Kidney (tissue), 13 donors: ENCODE measurements at regions not wholly inside any gene's neighbourhood (a gene's known extent, or its start where the extent isn't known, plus 50 kb on each side); places are given as distances from the start of the nearest gene placed in this dataset.
"Not testable (repeated sequence)": the region's sequence is repeated elsewhere in the genome, so short reads cannot be mapped to it uniquely, and the experiment has no call there.

Experiments used
- DNase-seq, 5 donors: peaks; one replicate each; pipeline ENCODE4 v3.0.0-alpha.2; 2013 to 2020
- FAIRE-seq: peaks from 2 replicates; lab custom pipeline; 2012; peaks lifted over from hg19 to GRCh38; lab: Jason Lieb, UNC
- H3K27ac ChIP-seq, 2 donors: one replicate each; pipeline ENCODE4 v1.7.0; 2013; ENCODE audit warnings: low read depth in 2 of 2, low read length in 2 of 2, inconsistent platforms in 1 of 2
- H3K27me3 ChIP-seq: one replicate; pipeline ENCODE4 v1.7.1; 2013; ENCODE audit warnings: low read length, inconsistent platforms; ENCODE audit not compliant: control insufficient read depth, insufficient read depth
- H3K36me3 ChIP-seq, 3 donors: one replicate each; pipeline versions ENCODE4 v1.7.0 to v1.7.1; 2013; ENCODE audit warnings: low read length in 3 of 3, control low read depth in 1 of 3, inconsistent platforms in 1 of 3; ENCODE audit not compliant: insufficient read depth in 3 of 3, control insufficient read depth in 2 of 3
- H3K4me1 ChIP-seq, 3 donors: one replicate each; pipeline versions ENCODE4 v1.7.0 to v1.7.1; 2013; ENCODE audit warnings: low read length in 3 of 3, inconsistent platforms in 1 of 3, low read depth in 1 of 3; ENCODE audit not compliant: control insufficient read depth in 2 of 3, insufficient read depth in 2 of 3
- H3K4me3 ChIP-seq, 3 donors: one replicate each; pipeline versions ENCODE4 v1.7.0 to v1.8.1; 2013; ENCODE audit warnings: low read length in 3 of 3, control low read depth in 1 of 3, inconsistent platforms in 1 of 3
- H3K9ac ChIP-seq, 3 donors: one replicate each; pipeline versions ENCODE4 v1.7.0 to v1.7.1; 2013; ENCODE audit warnings: low read length in 3 of 3, control low read depth in 1 of 3, inconsistent platforms in 1 of 3
- H3K9me3 ChIP-seq, 3 donors: one replicate each; pipeline versions ENCODE4 v1.7.0 to v1.7.1; 2013; ENCODE audit warnings: low read length in 3 of 3, control low read depth in 1 of 3, inconsistent platforms in 1 of 3; ENCODE audit not compliant: control insufficient read depth in 2 of 3, insufficient read depth in 1 of 3
- CTCF ChIP-seq: IDR thresholded peaks from 3 replicates; pipeline ENCODE4 v1.5.1; 2012; ENCODE audit warnings: mild to moderate bottlenecking, moderate library complexity, borderline replicate concordance; ENCODE audit not compliant: insufficient read depth; ENCODE audit errors: extremely low read depth
- intact Hi-C: fragments of 100-400 bp; cut with DNase I; formaldehyde crosslinking; loops from one replicate; pipeline ENCODE4 v1.11.1; 2022
- donor health status: control.
- donor health status: control.
- donor health status: control.
- donor health status: control.
- donor health status: control.
- donor health status: DM: yes; HTN: yes; CAD: no.
- donor health status: Normal renal cell carcinoma (clear cell type).

GRCh38 chr15:31504462-31504839 is 177.8 kb downstream of the KLF13 start:
- intact Hi-C loops: no loop called here
- FAIRE-seq: no peak

GRCh38 chr15:31507573-31507972 is 180.9 kb downstream of the KLF13 start:
- H3K9ac ChIP-seq, DNase-seq, FAIRE-seq, intact Hi-C loops, H3K27ac ChIP-seq, H3K4me3 ChIP-seq, H3K27me3 ChIP-seq, H3K36me3 ChIP-seq, H3K9me3 ChIP-seq, H3K4me1 ChIP-seq: not testable (repeated sequence)

More at GRCh38 chr15:31504462-31504839, 177.8 kb downstream of the KLF13 start:
- Histone ChIP-seq H3K36me3 (no peaks in the 10 kb centered on the region), H3K9me3 (no peaks in the 10 kb centered on the region), H3K27me3 (no peaks in the 10 kb centered on the region), H3K4me3 (no peak overlapping the region), H3K4me1 (no peaks in the 10 kb centered on the region), H3K9ac (no peak overlapping the region), H3K27ac (no peak overlapping the region)
- DNase-seq: no peak
- no peak for TF ChIP-seq CTCF

- FAIRE-seq (no peak), DNase-seq (no peak)
- no peak overlapping the region for H3K4me3 ChIP-seq
- intact Hi-C loops: no loop called here
- no peak for TF ChIP-seq CTCF
- no peak overlapping the region for H3K27ac ChIP-seq
- no peaks in the 10 kb centered on the region for H3K36me3 ChIP-seq
- no peaks in the 10 kb centered on the region for H3K9me3 ChIP-seq
- H3K27me3 ChIP-seq: no peaks in the 10 kb centered on the region
- no peaks in the 10 kb centered on the region for H3K4me1 ChIP-seq
- H3K9ac ChIP-seq: no peak overlapping the region
Measured at GRCh38 chr15:31508656-31509055, 182.0 kb downstream of the KLF13 start.

- intact Hi-C loops: no loop called here
- H3K4me1 ChIP-seq: no peaks in the 10 kb centered on the region
- TF ChIP-seq CTCF: no peak
- H3K4me3 ChIP-seq: no peak overlapping the region
- no peak for FAIRE-seq
- no peaks in the 10 kb centered on the region for H3K27me3 ChIP-seq
- no peaks in the 10 kb centered on the region for H3K36me3 ChIP-seq
- H3K9ac ChIP-seq: no peak overlapping the region
- DNase-seq: peak in 1 of 5 donors; percentile 58
- no peaks in the 10 kb centered on the region for H3K9me3 ChIP-seq
- no peak overlapping the region for H3K27ac ChIP-seq
Measured at GRCh38 chr15:31510057-31510456, 183.4 kb downstream of the KLF13 start.
